ENCODE measurements at regions not wholly inside any gene's neighbourhood (a gene's known extent, or its start where the extent isn't known, plus 50 kb on each side); places are given as distances from the start of the nearest gene placed in this dataset.
"Not testable (repeated sequence)": the region's sequence is repeated elsewhere in the genome, so short reads cannot be mapped to it uniquely, and the experiment has no call there.

GRCh38 chr7:80018941-80019808 is 115.5 kb upstream of the GNAI1 start:
- DNase-seq = peak; percentile 91

DNA sequence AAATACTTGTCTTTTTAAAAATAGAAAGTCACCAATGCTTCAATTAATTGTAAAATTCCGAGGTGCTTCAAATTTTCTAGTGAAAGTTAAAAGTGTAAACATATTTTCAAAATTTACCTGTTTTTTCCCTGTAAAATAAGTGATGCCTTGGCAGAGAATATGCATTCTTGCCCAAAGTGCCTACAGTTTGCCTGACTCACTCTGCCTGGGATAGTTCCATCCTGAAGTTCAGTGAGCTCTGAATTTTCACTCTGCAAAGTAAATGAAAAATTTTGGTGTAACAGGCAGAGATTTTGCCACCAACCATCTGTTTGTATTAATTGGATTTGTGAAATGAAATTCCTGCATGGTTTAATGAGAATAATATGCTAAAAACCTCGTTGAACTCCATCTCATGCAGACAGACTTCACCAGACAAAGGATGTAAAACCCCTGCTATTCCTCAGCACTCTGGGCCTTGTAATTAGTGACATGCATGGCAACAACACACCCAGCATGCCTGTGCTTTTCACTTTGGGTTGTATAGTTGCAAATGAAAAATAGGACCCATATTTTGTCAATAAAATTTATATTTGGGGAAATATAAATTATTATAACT is 117.4 kb upstream of the GNAI1 start:
- DNase-seq = peak; percentile 55

GRCh38 chr7:80014511-80014910 is 120.1 kb upstream of the GNAI1 start:
- no peak for DNase-seq

- no peak for DNase-seq
Observed at GRCh38 chr7:80008039-80008438, 126.6 kb upstream of the GNAI1 start.

DNA sequence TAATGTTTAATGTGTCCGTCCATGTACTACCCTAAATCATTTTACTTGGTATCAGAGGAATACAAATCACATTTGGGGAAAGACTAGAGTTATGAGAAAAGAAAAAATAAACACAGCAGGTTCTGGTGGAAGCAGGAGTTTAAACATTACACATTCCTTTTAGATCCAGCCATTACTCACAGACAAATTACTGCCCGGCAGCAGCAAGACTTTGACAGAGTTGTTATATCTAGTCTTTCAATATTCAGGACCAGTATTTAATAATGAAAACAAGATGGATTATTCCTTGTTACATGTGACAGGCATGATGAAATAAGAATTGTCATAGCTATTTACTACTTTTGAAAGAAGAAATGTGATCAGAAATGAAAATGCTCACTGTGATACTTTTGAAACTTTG is 131.8 kb upstream of the GNAI1 start:
- DNase-seq = no peak

DNA sequence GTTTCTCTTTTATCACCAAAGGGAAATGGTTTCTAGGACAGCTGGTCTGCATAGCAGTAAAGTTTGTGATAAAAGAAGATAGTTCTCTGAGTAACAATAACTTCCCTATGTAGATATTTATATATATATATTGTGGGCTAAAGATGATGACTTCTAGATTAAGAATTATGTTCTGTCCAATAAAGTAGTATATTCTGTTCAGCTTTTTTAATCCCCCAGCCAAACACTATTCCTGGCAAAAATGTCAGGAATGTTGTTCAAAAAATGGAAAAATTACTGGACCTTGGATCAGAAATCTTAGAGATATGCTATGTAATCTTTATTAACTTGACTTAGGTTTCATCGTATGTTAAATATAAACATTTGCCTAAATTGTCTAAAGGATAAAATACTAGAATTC is 136.3 kb upstream of the GNAI1 start:
- no peak for DNase-seq

DNA sequence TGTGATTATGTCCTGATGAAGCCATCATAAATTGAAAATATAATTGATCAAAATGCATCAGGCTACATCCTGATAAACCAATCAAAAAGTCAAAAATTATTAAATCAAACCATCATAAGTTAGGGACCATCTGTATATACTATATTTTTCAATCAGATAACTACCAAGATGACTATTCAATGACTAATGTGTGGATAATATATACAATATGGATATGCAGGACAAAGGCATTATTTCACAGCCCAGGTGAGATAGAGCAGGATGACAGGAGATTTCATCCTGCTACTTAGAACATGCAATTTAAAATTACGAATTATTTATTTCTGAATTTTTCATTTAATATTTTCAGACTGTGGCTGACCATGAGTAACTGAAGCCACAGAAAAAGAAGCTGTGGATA is 137.3 kb upstream of the GNAI1 start:
- DNase-seq = no peak

- not testable (repeated sequence) for DNase-seq
Observed at GRCh38 chr7:79995741-79996140, 138.9 kb upstream of the GNAI1 start.

DNA sequence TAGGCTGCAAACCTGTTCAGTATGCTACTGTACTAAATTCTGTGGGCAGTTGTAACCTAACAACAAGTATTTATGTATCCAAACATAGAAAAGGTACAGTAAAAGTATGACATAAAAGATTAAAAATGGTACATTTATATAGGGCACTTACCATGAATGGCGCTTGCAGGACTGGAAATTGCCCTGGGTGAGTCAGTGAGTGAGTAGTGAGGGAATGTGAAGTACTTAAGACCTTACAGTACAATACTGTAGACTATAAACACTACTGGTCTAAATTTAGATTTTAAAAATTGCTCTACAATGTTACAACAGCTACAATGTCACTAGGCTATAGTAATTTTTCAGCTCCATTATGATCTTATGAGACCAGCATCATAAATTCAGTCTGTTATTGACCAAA is 146.0 kb upstream of the GNAI1 start:
- DNase-seq = no peak

DNA sequence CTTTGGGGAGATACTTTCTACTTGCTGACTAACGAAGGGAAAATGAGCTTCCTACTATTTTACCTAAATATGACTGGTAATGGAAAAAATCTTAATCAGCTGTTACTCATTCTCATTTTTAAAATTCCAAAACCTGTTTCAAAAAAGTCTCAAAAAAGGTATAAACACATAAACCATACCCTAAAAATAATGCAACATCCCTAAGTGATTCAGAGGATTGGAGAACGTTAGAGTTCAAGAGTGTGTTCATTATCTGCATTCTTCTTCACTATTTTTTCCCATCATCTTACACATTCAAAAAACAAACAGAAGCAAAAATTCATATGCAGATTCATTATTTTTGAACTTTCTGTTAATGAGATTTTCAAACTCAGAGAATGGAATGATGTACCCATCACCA is 150.4 kb upstream of the GNAI1 start:
- no peak for DNase-seq

DNA sequence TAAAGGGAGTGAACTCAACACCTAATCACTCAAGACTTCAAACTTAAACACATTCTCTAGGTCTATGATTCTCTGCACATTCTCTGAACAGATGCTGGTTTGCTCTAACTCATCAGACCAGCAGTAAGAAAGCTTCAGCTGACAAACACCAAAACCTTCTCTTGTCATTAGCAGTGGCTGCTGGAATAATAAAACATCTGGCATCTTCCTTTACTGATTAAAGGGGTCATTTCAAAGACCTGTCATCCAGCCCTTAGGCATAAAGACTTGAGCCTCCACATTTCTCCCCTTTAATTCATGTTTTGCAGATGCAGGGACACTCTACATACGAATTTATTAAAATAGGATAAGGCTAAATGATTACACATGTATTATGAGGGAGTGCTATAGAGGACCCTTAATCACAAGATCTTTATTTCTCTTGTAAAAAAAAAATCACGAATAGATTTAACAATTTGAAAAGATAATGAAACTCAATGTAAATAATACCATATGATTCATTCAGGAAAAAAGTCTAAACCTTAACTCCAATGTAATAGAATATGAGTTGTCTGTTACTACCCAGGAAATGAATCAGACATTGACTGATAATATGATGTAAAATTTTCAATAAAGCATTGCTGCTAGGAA is 152.4 kb upstream of the GNAI1 start:
- DNase-seq = peak; percentile 35

- no peak for DNase-seq
Observed at GRCh38 chr7:79980376-79980775, 154.3 kb upstream of the GNAI1 start.

DNA sequence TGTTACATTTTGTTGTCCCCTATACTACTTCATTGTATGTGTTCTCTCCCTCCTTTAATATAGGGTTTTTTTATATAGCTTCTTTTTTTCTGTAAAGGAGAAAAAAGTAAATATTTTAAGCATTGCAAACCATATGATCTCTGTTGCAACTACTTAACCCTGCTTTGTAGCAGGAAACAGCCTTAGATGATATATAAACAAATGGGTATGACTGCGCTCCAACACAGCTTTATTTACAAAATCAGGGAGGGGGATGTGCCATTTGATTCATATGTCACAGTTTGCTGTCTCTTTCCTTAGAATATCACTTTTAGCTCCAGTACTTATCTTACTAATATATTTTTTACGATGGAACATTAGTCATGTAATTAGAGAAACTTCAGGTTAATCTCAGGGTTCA is 155.2 kb upstream of the GNAI1 start:
- DNase-seq = no peak

DNA sequence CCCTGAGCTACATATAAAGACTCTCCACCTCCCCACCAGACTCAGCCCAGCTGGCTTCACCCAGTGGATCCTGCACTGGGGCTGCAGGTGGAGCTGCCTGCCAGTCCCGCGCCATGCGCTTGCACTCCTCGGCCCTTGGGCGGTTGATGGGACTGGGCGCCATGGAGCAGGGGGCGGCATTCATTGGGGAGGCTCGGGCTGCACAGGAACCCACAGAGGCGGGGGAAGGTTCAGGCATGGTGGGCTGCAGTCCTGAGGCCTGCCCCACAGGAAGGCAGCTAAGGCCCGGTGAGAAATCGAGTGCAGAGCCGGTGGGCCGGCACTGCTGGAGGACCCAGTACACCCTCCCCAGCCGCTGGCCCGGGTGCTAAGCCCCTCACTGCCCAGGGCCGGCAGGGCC is 157.2 kb upstream of the GNAI1 start:
- no peak for DNase-seq

DNA sequence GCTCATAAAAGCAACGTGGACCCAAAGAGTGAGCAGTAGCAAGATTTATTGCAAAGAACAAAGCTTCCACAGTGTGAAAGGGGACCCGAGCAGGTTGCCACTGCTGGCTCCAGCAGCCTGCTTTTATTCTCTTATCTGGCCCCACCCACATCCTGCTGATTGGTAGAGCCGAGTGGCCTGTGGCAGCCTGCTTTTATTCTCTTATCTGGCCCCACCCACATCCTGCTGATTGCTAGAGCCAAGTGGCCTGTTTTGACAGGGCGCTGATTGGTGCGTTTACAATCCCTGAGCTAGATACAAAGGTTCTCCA is 158.0 kb upstream of the GNAI1 start:
- DNase-seq = not testable (repeated sequence)

GRCh38 chr7:79975986-79976710 is 158.5 kb upstream of the GNAI1 start:
- DNase-seq = not testable (repeated sequence)

GRCh38 chr7:79973455-79973854 is 161.2 kb upstream of the GNAI1 start:
- no peak for DNase-seq

GRCh38 chr7:79971058-79971457 is 163.6 kb upstream of the GNAI1 start:
- no peak for DNase-seq

DNA sequence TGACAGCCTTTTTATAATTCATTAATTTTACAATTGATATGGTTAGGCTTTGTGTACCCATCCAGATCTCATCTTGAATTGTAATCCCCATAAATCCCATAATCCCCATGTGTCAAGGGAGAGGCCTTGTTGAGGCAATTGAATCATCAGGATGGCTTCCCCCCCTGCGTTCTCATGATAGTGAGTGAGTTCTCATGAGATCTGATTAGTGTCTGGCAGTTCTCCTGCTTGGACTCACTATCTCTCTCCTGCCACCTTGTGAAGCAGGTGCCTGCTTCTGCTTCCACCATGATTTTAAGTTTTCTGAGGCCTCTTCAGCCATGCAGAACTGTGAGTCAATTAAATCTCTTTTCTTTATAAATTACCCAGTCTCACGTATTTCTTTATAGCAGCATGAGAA is 165.7 kb upstream of the GNAI1 start:
- DNase-seq = no peak

- DNase-seq = no peak
Observed at GRCh38 chr7:79968077-79968648, 166.5 kb upstream of the GNAI1 start.

DNA sequence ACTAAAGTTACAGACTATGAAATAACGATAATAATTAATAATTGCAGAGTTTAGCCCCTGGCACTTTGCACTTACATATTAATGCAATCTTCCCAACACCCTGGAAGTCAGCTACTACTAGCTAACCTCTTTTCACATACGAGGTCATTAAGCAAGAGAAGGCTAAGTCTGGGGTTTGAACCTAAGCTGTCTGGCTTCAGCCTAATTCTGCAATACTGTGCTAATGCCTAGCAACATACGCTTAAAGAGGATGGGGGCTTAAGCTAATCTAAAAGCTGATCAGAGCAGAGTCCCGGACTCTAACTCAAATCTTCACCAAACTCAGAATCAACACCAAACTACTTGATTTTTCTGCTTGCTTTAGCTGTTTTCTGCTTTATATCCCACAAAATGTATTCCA is 168.7 kb upstream of the GNAI1 start:
- DNase-seq = no peak

DNA sequence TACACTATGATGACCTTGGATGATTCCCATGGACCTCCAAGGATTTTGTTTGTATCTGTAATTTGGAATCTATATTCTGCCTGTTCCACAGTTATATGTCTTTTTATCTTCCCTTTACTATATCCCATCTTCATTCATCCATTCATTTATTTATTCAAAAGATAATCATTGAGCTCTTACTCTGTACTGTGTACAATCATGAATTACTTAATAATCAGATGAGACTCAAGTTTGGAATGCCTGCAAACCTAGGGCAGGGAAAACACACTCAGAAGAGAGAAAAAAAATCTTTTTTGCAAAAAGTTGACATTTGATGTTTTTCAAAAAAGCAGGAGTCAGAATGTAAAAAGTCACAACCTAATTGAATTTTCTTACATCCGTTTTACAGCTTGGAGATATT is 170.2 kb upstream of the GNAI1 start:
- no peak for DNase-seq

GRCh38 chr7:79953130-79953529 is 181.5 kb upstream of the GNAI1 start:
- no peak for DNase-seq
